Esophagus muscularis mucosa (tissue), 4 donors: ENCODE measurements at regions not wholly inside any gene's neighbourhood (a gene's known extent, or its start where the extent isn't known, plus 50 kb on each side); places are given as distances from the start of the nearest gene placed in this dataset.

Experiments used
- DNase-seq: peaks from one replicate; pipeline ENCODE4 v3.0.0-alpha.2; 2017; ENCODE audit errors: extremely low spot score
- H3K27ac ChIP-seq, 4 donors: fragments of 200-600 bp; sonication (generic); replicated peaks in 1 of 4; 1 replicate in 3 of 4; 2 replicates in 1 of 4; pipeline ENCODE4 v1.5.1; 2016 to 2019; ENCODE audit warnings: mild to moderate bottlenecking in 1 of 4
- H3K27me3 ChIP-seq, 4 donors: fragments of 200-600 bp; sonication (generic); one replicate each; pipeline versions ENCODE4 v1.5.1 to v1.6.0; 2016 to 2019
- H3K36me3 ChIP-seq, 4 donors: fragments of 200-600 bp; sonication (generic); one replicate each; pipeline ENCODE4 v1.5.1; 2016 to 2019
- H3K4me1 ChIP-seq, 4 donors: fragments of 200-600 bp; sonication (generic); one replicate each; pipeline ENCODE4 v1.5.1; 2016 to 2019
- H3K4me3 ChIP-seq, 4 donors: fragments of 200-600 bp; sonication (generic); 1 replicate in 2 of 4; 2 replicates in 2 of 4; pipeline ENCODE4 v1.5.1; 2016 to 2019; ENCODE audit warnings: mild to moderate bottlenecking in 4 of 4, moderate library complexity in 1 of 4
- H3K9me3 ChIP-seq, 4 donors: fragments of 200-600 bp; sonication (generic); 1 replicate in 3 of 4; 2 replicates in 1 of 4; pipeline ENCODE4 v1.5.1; 2016 to 2019
- CTCF ChIP-seq, 3 experiments: fragments of 200-600 bp in 2 of 3; fragments of 450-650 bp in 1 of 3; sonication (generic) in 2 of 3; IDR thresholded peaks; one replicate each; pipeline ENCODE4 v1.5.1; 2017 to 2019; ENCODE audit warnings: antibody characterized with exemption in 3 of 3, mild to moderate bottlenecking in 2 of 3, moderate library complexity in 1 of 3
- EP300 ChIP-seq: sonication (generic); formaldehyde crosslinking; IDR thresholded peaks from one replicate; pipeline ENCODE4 v1.6.1; 2017; ENCODE audit warnings: antibody characterized with exemption
- POLR2A ChIP-seq: fragments of 450-650 bp; IDR thresholded peaks from one replicate; pipeline ENCODE4 v1.6.1; 2017; ENCODE audit warnings: antibody characterized with exemption, moderate library complexity, mild to moderate bottlenecking, low read depth
- POLR2AphosphoS5 ChIP-seq, 2 donors: sonication (generic); formaldehyde crosslinking; IDR thresholded peaks; one replicate each; pipeline ENCODE4 v1.6.1; 2017; ENCODE audit warnings: antibody characterized with exemption in 2 of 2
- WGBS: methylation state at CpG from one replicate; pipeline ENCODE4 v1.1.5; 2018; 5-methylcytosine and 5-hydroxymethylcytosine counted together
- intact Hi-C: fragments of 100-400 bp; cut with DNase I; formaldehyde crosslinking; loops from one replicate; pipeline ENCODE4 v1.15.1; 2023

GRCh38 chr6:18062733-18063132, 59.7 kb downstream of the NHLRC1 start:
- Histone ChIP-seq H3K27me3 (no peaks in the 10 kb centered on the region), H3K4me1 (peaks cover 0 to 14% (median 12%) of the 10 kb centered on the region in 4 donors), H3K36me3 (no peaks in the 10 kb centered on the region), H3K9me3 (no peaks in the 10 kb centered on the region), H3K27ac (peak overlapping the region in 3 of 4 donors; percentile 0 to 46 (median 30)), H3K4me3 (no peak overlapping the region)
- intact Hi-C loops = no loop called here
- TF ChIP-seq POLR2A (no peak), POLR2AphosphoS5 (IDR thresholded peaks at IDR 0.05) (no peak), EP300 (no peak), CTCF (IDR thresholded peaks at IDR 0.05) (no peak)
- 23% methylated on average over 1 of the region's 1 CpG for WGBS
- no peak for DNase-seq

- 92% methylated on average over 5 of the region's 5 CpGs for WGBS
- DNase-seq = no peak
- Histone ChIP-seq H3K27me3 (no peaks in the 10 kb centered on the region), H3K36me3 (no peaks in the 10 kb centered on the region), H3K4me1 (peaks cover 0 to 18% (median 11%) of the 10 kb centered on the region in 4 donors), H3K9me3 (no peaks in the 10 kb centered on the region), H3K4me3 (no peak overlapping the region), H3K27ac (no peak overlapping the region)
- TF ChIP-seq POLR2A = no peak
- TF ChIP-seq EP300 = no peak
- TF ChIP-seq CTCF (IDR thresholded peaks at IDR 0.05) = no peak
- TF ChIP-seq POLR2AphosphoS5 (IDR thresholded peaks at IDR 0.05) = no peak
- intact Hi-C loops = no loop called here
Measured at GRCh38 chr6:18058429-18058828, 64.0 kb downstream of the NHLRC1 start.

GRCh38 chr6:18055714-18056382, 66.6 kb downstream of the NHLRC1 start:
- no peak for TF ChIP-seq EP300
- WGBS = 95% methylated on average over 4 of the region's 4 CpGs
- intact Hi-C loops = no loop called here
- H3K4me3 ChIP-seq = no peak overlapping the region
- H3K4me1 ChIP-seq = peaks cover 0 to 10% (median 0%) of the 10 kb centered on the region in 4 donors
- H3K27me3 ChIP-seq = no peaks in the 10 kb centered on the region
- no peak for DNase-seq
- no peak overlapping the region for H3K27ac ChIP-seq
- H3K36me3 ChIP-seq = no peaks in the 10 kb centered on the region
- H3K9me3 ChIP-seq = no peaks in the 10 kb centered on the region

GRCh38 chr6:18055098-18055497, 67.4 kb downstream of the NHLRC1 start:
- peaks cover 0 to 10% (median 0%) of the 10 kb centered on the region in 4 donors for H3K4me1 ChIP-seq
- no peak overlapping the region for H3K27ac ChIP-seq
- intact Hi-C loops = no loop called here
- H3K4me3 ChIP-seq = no peak overlapping the region
- TF ChIP-seq POLR2AphosphoS5 (IDR thresholded peaks at IDR 0.05) (no peak), POLR2A (no peak), CTCF (IDR thresholded peaks at IDR 0.05) (no peak), EP300 (no peak)
- DNase-seq = no peak
- H3K27me3 ChIP-seq = no peaks in the 10 kb centered on the region
- no peaks in the 10 kb centered on the region for H3K36me3 ChIP-seq
- H3K9me3 ChIP-seq = no peaks in the 10 kb centered on the region

- no peaks in the 10 kb centered on the region for H3K36me3 ChIP-seq
- intact Hi-C loops = no loop called here
- TF ChIP-seq POLR2A (no peak), EP300 (no peak), POLR2AphosphoS5 (IDR thresholded peaks at IDR 0.05) (no peak), CTCF (IDR thresholded peaks at IDR 0.05) (no peak)
Measured at GRCh38 chr6:18053555-18054445, 66.4 kb upstream of the KIF13A start.

More at GRCh38 chr6:18053555-18054445, 66.4 kb upstream of the KIF13A start:
- 76% methylated on average over 6 of the region's 6 CpGs for WGBS
- Histone ChIP-seq H3K27me3 (no peaks in the 10 kb centered on the region), H3K9me3 (no peaks in the 10 kb centered on the region), H3K27ac (peak overlapping the region in 2 of 4 donors; percentile 16 to 34), H3K4me1 (peaks cover 0 to 10% (median 0%) of the 10 kb centered on the region in 4 donors), H3K4me3 (peak overlapping the region in 2 of 4 donors; percentile 1 to 3)
- DNase-seq = no peak
